Keratinocyte (primary cell): ENCODE measurements at regions not wholly inside any gene's neighbourhood (a gene's known extent, or its start where the extent isn't known, plus 50 kb on each side); places are given as distances from the start of the nearest gene placed in this dataset.

Experiments used
- DNase-seq: peaks from one replicate; pipeline ENCODE4 v3.0.0-alpha.2; 2011; ENCODE audit warnings: low read depth, missing footprints, low spot score
- FAIRE-seq: peaks from 2 replicates; lab custom pipeline; 2011; peaks lifted over from hg19 to GRCh38; lab: Jason Lieb, UNC
- H2AFZ ChIP-seq: 2 replicates; pipeline ENCODE4 v1.6.0; 2012; ENCODE audit warnings: low read length, control low read depth, inconsistent platforms; ENCODE audit not compliant: control insufficient read depth
- H3K27ac ChIP-seq: 2 replicates; pipeline ENCODE4 v1.5.1; 2011; ENCODE audit warnings: low read length; ENCODE audit not compliant: control insufficient read depth, insufficient read depth
- H3K27me3 ChIP-seq: 3 replicates; pipeline ENCODE4 v1.6.0; 2011; ENCODE audit warnings: low read length; ENCODE audit not compliant: control insufficient read depth, insufficient read depth; ENCODE audit errors: extremely low read depth
- H3K36me3 ChIP-seq, 2 experiments: 2 replicates in 1 of 2; 3 replicates in 1 of 2; pipeline ENCODE4 v1.5.1; 2011; ENCODE audit warnings: low read length in 2 of 2, mild to moderate bottlenecking in 1 of 2; ENCODE audit not compliant: control insufficient read depth in 2 of 2, insufficient read depth in 2 of 2; ENCODE audit errors: extremely low read depth in 1 of 2
- H3K4me1 ChIP-seq: 3 replicates; pipeline ENCODE4 v1.5.1; 2011; ENCODE audit warnings: low read length; ENCODE audit not compliant: control insufficient read depth, insufficient read depth; ENCODE audit errors: extremely low read depth
- H3K4me2 ChIP-seq: 3 replicates; pipeline ENCODE4 v1.6.0; 2011; ENCODE audit warnings: low read depth, low read length; ENCODE audit not compliant: control insufficient read depth, insufficient read depth; ENCODE audit errors: extremely low read depth
- H3K4me3 ChIP-seq, 3 experiments: fragments of 200-600 bp in 1 of 3; sonication (generic) in 1 of 3; 2 replicates in 2 of 3; 3 replicates in 1 of 3; pipeline ENCODE4 v1.5.1; 2011 to 2016; ENCODE audit warnings: low read length in 3 of 3, mild to moderate bottlenecking in 3 of 3, control low read depth in 2 of 3, inconsistent platforms in 1 of 3, low read depth in 1 of 3, mixed read lengths in 1 of 3, mixed run types in 1 of 3, moderate library complexity in 1 of 3; ENCODE audit not compliant: control insufficient read depth in 2 of 3, insufficient read depth in 2 of 3; ENCODE audit errors: extremely low read depth in 1 of 3
- H3K79me2 ChIP-seq: 2 replicates; pipeline ENCODE4 v1.6.0; 2012; ENCODE audit warnings: low read length; ENCODE audit not compliant: control insufficient read depth, insufficient read depth
- H3K9ac ChIP-seq: 3 replicates; pipeline ENCODE4 v1.6.0; 2011; ENCODE audit warnings: low read length; ENCODE audit not compliant: control insufficient read depth, insufficient read depth; ENCODE audit errors: extremely low read depth
- H3K9me1 ChIP-seq: 3 replicates; pipeline ENCODE4 v1.6.0; 2011; ENCODE audit warnings: low read length; ENCODE audit not compliant: control insufficient read depth, insufficient read depth; ENCODE audit errors: extremely low read depth
- H3K9me3 ChIP-seq: 2 replicates; pipeline ENCODE4 v1.5.1; 2012; ENCODE audit warnings: low read depth, low read length; ENCODE audit not compliant: control insufficient read depth
- H4K20me1 ChIP-seq: 3 replicates; pipeline ENCODE4 v1.6.0; 2011; ENCODE audit warnings: low read length; ENCODE audit not compliant: control insufficient read depth, insufficient read depth; ENCODE audit errors: extremely low read depth
- EZH2 ChIP-seq: IDR thresholded peaks from one replicate; pipeline ENCODE4 v1.6.1; 2012; ENCODE audit warnings: inconsistent platforms, mild to moderate bottlenecking, low read length, moderate library complexity
- dilution Hi-C: fragments of 300-500 bp; cut with MboI; formaldehyde crosslinking; loops from one replicate; pipeline ENCODE4 v1.7.0; 2020; ENCODE audit warnings: low sequenced_read_pairs; ENCODE audit not compliant: extremely low pct_ligation_motif_present
- TF ChIP-seq, protein P1 (sequence below), 3 experiments: IDR thresholded peaks in 1 of 3; conservative IDR thresholded peaks in 1 of 3; optimal IDR thresholded peaks in 1 of 3; 2 replicates in 2 of 3; 3 replicates in 1 of 3; pipeline versions ENCODE3 to v1.5.1; 2011; ENCODE audit warnings: low read length in 3 of 3, mild to moderate bottlenecking in 3 of 3, moderate library complexity in 2 of 3, control low read depth in 1 of 3, inconsistent platforms in 1 of 3; ENCODE audit not compliant: insufficient read depth in 2 of 3; ENCODE audit errors: extremely low read depth in 1 of 3

GRCh38 chr9:79255651-79256260 is 316.0 kb upstream of the TLE4 start:
- Histone ChIP-seq H3K27ac (no peak overlapping the region), H3K4me2 (no peak overlapping the region), H2AFZ (no peak overlapping the region), H3K9ac (no peak overlapping the region), H3K36me3 (no peaks in the 10 kb centered on the region), H3K9me3 (no peaks in the 10 kb centered on the region), H3K4me3 (no peak overlapping the region), H3K79me2 (no peaks in the 10 kb centered on the region), H3K9me1 (no peaks in the 10 kb centered on the region), H3K4me1 (peaks cover 5% of the 10 kb centered on the region), H3K27me3 (peaks cover 23% of the 10 kb centered on the region), H4K20me1 (no peaks in the 10 kb centered on the region)
- TF ChIP-seq, protein P1, sequence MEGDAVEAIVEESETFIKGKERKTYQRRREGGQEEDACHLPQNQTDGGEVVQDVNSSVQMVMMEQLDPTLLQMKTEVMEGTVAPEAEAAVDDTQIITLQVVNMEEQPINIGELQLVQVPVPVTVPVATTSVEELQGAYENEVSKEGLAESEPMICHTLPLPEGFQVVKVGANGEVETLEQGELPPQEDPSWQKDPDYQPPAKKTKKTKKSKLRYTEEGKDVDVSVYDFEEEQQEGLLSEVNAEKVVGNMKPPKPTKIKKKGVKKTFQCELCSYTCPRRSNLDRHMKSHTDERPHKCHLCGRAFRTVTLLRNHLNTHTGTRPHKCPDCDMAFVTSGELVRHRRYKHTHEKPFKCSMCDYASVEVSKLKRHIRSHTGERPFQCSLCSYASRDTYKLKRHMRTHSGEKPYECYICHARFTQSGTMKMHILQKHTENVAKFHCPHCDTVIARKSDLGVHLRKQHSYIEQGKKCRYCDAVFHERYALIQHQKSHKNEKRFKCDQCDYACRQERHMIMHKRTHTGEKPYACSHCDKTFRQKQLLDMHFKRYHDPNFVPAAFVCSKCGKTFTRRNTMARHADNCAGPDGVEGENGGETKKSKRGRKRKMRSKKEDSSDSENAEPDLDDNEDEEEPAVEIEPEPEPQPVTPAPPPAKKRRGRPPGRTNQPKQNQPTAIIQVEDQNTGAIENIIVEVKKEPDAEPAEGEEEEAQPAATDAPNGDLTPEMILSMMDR (optimal IDR thresholded peaks at IDR 0.05 in 1 of 3, IDR thresholded peaks at IDR 0.05 in 1 of 3, conservative IDR thresholded peaks at IDR 0.05 in 1 of 3; ENCODE audit: extremely low read depth in 1 of 3, insufficient read depth in 2 of 3, low read length in 3 of 3) = no peak
- no peak for TF ChIP-seq EZH2
- dilution Hi-C loops = no loop called here
- FAIRE-seq = no peak
- DNase-seq = no peak

DNA sequence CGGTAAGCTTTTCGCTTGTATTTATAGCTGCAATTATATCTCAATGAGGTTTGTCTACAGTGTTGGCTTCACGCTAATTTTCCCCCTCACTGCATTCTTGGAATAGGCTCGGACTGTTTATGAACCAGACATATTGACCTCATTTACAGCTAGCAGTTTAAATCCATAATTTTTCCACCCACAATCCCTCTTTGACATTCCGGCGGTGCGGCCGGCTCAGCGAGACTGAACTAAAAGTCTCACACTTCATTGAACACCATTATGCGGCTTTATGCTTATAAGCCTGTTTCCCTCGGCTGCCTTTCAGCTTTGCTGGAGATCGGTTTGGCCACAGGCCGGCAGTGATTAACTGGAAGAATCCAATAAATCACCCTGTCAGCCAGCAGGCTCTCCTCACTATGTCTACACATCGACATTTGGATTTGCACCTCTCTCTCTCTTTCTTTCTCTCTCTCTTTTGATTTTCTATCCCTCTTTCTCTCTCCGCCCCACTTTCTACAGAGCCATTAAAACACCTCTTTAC is 315.0 kb upstream of the TLE4 start:
- no peak for TF ChIP-seq EZH2
- TF ChIP-seq, protein P1 (optimal IDR thresholded peaks at IDR 0.05 in 1 of 3, IDR thresholded peaks at IDR 0.05 in 1 of 3, conservative IDR thresholded peaks at IDR 0.05 in 1 of 3; ENCODE audit: extremely low read depth in 1 of 3, insufficient read depth in 2 of 3, low read length in 3 of 3) = peak in 1 of 3 experiments; percentile 11
- Histone ChIP-seq H3K27me3 (peaks cover 23% of the 10 kb centered on the region), H3K9me1 (no peaks in the 10 kb centered on the region), H3K36me3 (no peaks in the 10 kb centered on the region), H2AFZ (peak overlapping the region; percentile 21), H3K4me3 (peak overlapping the region in 2 of 3 experiments; percentile 29 to 46), H3K4me1 (peaks cover 5% of the 10 kb centered on the region), H3K79me2 (no peaks in the 10 kb centered on the region), H3K27ac (no peak overlapping the region), H3K9ac (no peak overlapping the region), H3K9me3 (no peaks in the 10 kb centered on the region), H4K20me1 (no peaks in the 10 kb centered on the region), H3K4me2 (peak overlapping the region; percentile 74)
- no peak for DNase-seq
- no peak for FAIRE-seq
- dilution Hi-C loops = no loop called here
